ENCODE measurements at regions not wholly inside any gene's neighbourhood (a gene's known extent, or its start where the extent isn't known, plus 50 kb on each side); places are given as distances from the start of the nearest gene placed in this dataset.

DNA sequence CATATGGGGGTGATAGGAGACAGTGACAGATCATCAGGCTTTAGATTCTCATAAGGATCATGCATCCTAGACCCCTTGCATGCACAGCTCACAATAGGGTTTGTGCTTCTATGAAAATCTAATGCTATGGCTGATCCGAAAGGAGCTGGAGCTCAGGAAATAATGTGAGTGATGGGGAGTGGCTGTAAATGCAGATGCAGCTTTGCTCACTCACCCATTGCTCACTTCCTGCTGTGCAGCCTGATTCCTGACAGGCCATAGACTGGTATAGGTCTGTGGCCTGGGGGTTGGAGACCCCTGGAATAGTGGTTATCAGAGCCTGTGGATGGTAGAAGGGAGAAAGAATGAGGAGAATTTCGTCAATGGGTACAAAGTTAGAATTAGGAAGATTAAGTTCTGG is 2751.1 kb downstream of the ARAP2 start:
- TF ChIP-seq, protein P1, sequence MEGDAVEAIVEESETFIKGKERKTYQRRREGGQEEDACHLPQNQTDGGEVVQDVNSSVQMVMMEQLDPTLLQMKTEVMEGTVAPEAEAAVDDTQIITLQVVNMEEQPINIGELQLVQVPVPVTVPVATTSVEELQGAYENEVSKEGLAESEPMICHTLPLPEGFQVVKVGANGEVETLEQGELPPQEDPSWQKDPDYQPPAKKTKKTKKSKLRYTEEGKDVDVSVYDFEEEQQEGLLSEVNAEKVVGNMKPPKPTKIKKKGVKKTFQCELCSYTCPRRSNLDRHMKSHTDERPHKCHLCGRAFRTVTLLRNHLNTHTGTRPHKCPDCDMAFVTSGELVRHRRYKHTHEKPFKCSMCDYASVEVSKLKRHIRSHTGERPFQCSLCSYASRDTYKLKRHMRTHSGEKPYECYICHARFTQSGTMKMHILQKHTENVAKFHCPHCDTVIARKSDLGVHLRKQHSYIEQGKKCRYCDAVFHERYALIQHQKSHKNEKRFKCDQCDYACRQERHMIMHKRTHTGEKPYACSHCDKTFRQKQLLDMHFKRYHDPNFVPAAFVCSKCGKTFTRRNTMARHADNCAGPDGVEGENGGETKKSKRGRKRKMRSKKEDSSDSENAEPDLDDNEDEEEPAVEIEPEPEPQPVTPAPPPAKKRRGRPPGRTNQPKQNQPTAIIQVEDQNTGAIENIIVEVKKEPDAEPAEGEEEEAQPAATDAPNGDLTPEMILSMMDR (conservative IDR thresholded peaks at IDR 0.05; ENCODE audit: low read length), result no peak
- TF ChIP-seq EZH2phosphoT487 (IDR thresholded peaks at IDR 0.05; ENCODE audit: borderline replicate concordance), result no peak

Data from Loucy (cell line).